Bronchial epithelial cell (primary cell): ENCODE measurements at regions not wholly inside any gene's neighbourhood (a gene's known extent, or its start where the extent isn't known, plus 50 kb on each side); places are given as distances from the start of the nearest gene placed in this dataset.
A peak's percentile ranks its signal among the peaks of the same experiment; 100 is the strongest.

Experiments used
- DNase-seq: peaks from one replicate; pipeline ENCODE4 v3.0.0-alpha.2; 2010; ENCODE audit warnings: low read depth
- FAIRE-seq: peaks from 2 replicates; lab custom pipeline; 2011; peaks lifted over from hg19 to GRCh38; lab: Jason Lieb, UNC
- H3K27me3 ChIP-seq: 2 replicates; pipeline ENCODE4 v1.5.1; 2011; ENCODE audit warnings: low read length; ENCODE audit not compliant: control insufficient read depth, insufficient read depth
- H3K36me3 ChIP-seq: 2 replicates; pipeline ENCODE4 v1.5.1; 2011; ENCODE audit warnings: low read length; ENCODE audit not compliant: control insufficient read depth, insufficient read depth
- H3K4me3 ChIP-seq: 2 replicates; pipeline ENCODE4 v1.5.1; 2011; ENCODE audit warnings: mild to moderate bottlenecking, low read depth, low read length, control low read depth
- CTCF ChIP-seq: IDR thresholded peaks from 2 replicates; pipeline ENCODE4 v1.5.1; 2011; ENCODE audit warnings: mild to moderate bottlenecking, moderate library complexity, low read length, control low read depth, inconsistent platforms; ENCODE audit not compliant: insufficient read depth, severe bottlenecking

GRCh38 chr4:81789741-81790399, 318.2 kb upstream of the RASGEF1B start:
- Histone ChIP-seq H3K36me3 (no peaks in the 10 kb centered on the region), H3K27me3 (no peaks in the 10 kb centered on the region), H3K4me3 (no peak overlapping the region)
- no peak for TF ChIP-seq CTCF
- FAIRE-seq (no peak), DNase-seq (no peak)

- DNase-seq (no peak), FAIRE-seq (no peak)
- no peaks in the 10 kb centered on the region for H3K27me3 ChIP-seq
- no peak overlapping the region for H3K4me3 ChIP-seq
- H3K36me3 ChIP-seq = no peaks in the 10 kb centered on the region
- TF ChIP-seq CTCF = no peak
Observed at GRCh38 chr4:81789158-81789557, 317.5 kb upstream of the RASGEF1B start.

GRCh38 chr4:81786766-81787165, 315.1 kb upstream of the RASGEF1B start:
- no peak for TF ChIP-seq CTCF
- DNase-seq (no peak), FAIRE-seq (no peak)
- Histone ChIP-seq H3K4me3 (no peak overlapping the region), H3K36me3 (no peaks in the 10 kb centered on the region), H3K27me3 (no peaks in the 10 kb centered on the region)

GRCh38 chr4:81786063-81786763, 314.5 kb upstream of the RASGEF1B start:
- no peaks in the 10 kb centered on the region for H3K27me3 ChIP-seq
- FAIRE-seq (peak; percentile 50), DNase-seq (no peak)
- no peak overlapping the region for H3K4me3 ChIP-seq
- no peak for TF ChIP-seq CTCF
- no peaks in the 10 kb centered on the region for H3K36me3 ChIP-seq

- Histone ChIP-seq H3K27me3 (no peaks in the 10 kb centered on the region), H3K4me3 (no peak overlapping the region), H3K36me3 (no peaks in the 10 kb centered on the region)
- TF ChIP-seq CTCF = no peak
- no peak for DNase-seq
- FAIRE-seq = no peak
Observed at GRCh38 chr4:81785338-81785737, 313.6 kb upstream of the RASGEF1B start.
